Ascending aorta (tissue), 2 donors: ENCODE measurements at regions not wholly inside any gene's neighbourhood (a gene's known extent, or its start where the extent isn't known, plus 50 kb on each side); places are given as distances from the start of the nearest gene placed in this dataset.

Experiments used
- DNase-seq, 2 donors: peaks; one replicate each; pipeline ENCODE4 v3.0.0-alpha.2; 2019; ENCODE audit warnings: low spot score in 2 of 2
- H3K27ac ChIP-seq, 2 donors: fragments of 200-600 bp; sonication (generic); one replicate each; pipeline ENCODE4 v1.5.1; 2016 to 2017; ENCODE audit warnings: mild to moderate bottlenecking in 1 of 2
- H3K27me3 ChIP-seq: fragments of 200-600 bp; sonication (generic); one replicate; pipeline ENCODE4 v1.5.1; 2017
- H3K36me3 ChIP-seq, 2 donors: fragments of 200-600 bp; sonication (generic); one replicate each; pipeline ENCODE4 v1.5.1; 2016
- H3K4me1 ChIP-seq, 2 donors: fragments of 200-600 bp; sonication (generic); one replicate each; pipeline ENCODE4 v1.5.1; 2016 to 2017; ENCODE audit warnings: mild to moderate bottlenecking in 1 of 2
- H3K4me3 ChIP-seq, 2 donors: fragments of 200-600 bp; sonication (generic); one replicate each; pipeline ENCODE4 v1.5.1; 2016 to 2017; ENCODE audit warnings: mild to moderate bottlenecking in 1 of 2
- H3K9me3 ChIP-seq, 2 donors: fragments of 200-600 bp; sonication (generic); one replicate each; pipeline ENCODE4 v1.5.1; 2016
- intact Hi-C: fragments of 100-400 bp; cut with DNase I; formaldehyde crosslinking; loops from one replicate; pipeline ENCODE4 v1.15.1; 2023
- TF ChIP-seq, protein P1 (sequence below), 3 experiments: fragments of 200-600 bp in 2 of 3; fragments of 450-650 bp in 1 of 3; sonication (generic) in 2 of 3; IDR thresholded peaks; one replicate each; pipeline ENCODE4 v1.5.1; 2016 to 2019; ENCODE audit warnings: antibody characterized with exemption in 3 of 3, mild to moderate bottlenecking in 1 of 3, moderate library complexity in 1 of 3

DNA sequence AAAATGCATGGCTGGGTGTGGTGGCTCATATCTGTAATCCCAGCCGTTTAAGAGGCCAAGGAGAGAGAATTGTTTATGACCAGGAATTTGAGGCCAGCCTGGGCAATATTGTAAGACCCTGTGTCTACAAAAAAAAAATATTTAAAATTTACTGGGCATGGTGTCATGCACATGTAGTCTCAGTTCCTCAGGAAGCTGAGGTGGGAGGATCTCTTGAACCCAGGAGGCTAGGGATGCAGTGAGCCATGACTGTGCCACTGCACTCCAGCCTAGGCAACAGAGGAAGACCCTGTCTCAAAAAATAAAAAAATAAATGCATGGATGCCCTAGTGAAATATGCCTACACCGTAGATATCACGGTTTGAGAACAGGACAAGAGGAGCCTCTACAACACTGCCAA is 1331.2 kb upstream of the B3GALT2 start:
- Histone ChIP-seq H3K9me3 (no peaks in the 10 kb centered on the region), H3K4me3 (no peak overlapping the region), H3K4me1 (no peaks in the 10 kb centered on the region), H3K27me3 (no peaks in the 10 kb centered on the region), H3K36me3 (no peaks in the 10 kb centered on the region), H3K27ac (no peak overlapping the region)
- intact Hi-C loops: no loop called here
- TF ChIP-seq, protein P1, sequence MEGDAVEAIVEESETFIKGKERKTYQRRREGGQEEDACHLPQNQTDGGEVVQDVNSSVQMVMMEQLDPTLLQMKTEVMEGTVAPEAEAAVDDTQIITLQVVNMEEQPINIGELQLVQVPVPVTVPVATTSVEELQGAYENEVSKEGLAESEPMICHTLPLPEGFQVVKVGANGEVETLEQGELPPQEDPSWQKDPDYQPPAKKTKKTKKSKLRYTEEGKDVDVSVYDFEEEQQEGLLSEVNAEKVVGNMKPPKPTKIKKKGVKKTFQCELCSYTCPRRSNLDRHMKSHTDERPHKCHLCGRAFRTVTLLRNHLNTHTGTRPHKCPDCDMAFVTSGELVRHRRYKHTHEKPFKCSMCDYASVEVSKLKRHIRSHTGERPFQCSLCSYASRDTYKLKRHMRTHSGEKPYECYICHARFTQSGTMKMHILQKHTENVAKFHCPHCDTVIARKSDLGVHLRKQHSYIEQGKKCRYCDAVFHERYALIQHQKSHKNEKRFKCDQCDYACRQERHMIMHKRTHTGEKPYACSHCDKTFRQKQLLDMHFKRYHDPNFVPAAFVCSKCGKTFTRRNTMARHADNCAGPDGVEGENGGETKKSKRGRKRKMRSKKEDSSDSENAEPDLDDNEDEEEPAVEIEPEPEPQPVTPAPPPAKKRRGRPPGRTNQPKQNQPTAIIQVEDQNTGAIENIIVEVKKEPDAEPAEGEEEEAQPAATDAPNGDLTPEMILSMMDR (IDR thresholded peaks at IDR 0.05): no peak
- no peak for DNase-seq

DNA sequence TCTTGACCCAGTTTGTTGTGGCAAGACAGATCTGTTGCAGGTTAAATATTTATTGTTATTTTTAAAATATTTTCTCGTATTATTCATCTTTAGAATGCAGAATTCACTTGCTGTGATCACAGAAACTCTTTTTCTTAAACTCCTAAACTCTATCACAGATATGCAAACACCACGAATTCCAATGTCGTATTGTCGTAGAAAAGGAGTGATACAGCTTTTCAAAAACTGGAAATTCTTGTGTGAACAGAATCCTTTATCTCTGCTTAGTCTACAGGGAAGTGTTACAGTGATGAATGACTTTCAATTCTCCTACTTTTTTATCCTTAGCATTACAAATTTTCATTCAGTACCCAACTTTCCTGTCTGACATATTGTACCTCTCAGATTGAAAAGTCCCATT is 1329.5 kb upstream of the B3GALT2 start:
- no peaks in the 10 kb centered on the region for H3K4me1 ChIP-seq
- no peaks in the 10 kb centered on the region for H3K36me3 ChIP-seq
- no peak overlapping the region for H3K27ac ChIP-seq
- no peaks in the 10 kb centered on the region for H3K9me3 ChIP-seq
- intact Hi-C loops: no loop called here
- TF ChIP-seq, protein P1 (IDR thresholded peaks at IDR 0.05): no peak
- DNase-seq: no peak
- no peak overlapping the region for H3K4me3 ChIP-seq
- H3K27me3 ChIP-seq: no peaks in the 10 kb centered on the region

DNA sequence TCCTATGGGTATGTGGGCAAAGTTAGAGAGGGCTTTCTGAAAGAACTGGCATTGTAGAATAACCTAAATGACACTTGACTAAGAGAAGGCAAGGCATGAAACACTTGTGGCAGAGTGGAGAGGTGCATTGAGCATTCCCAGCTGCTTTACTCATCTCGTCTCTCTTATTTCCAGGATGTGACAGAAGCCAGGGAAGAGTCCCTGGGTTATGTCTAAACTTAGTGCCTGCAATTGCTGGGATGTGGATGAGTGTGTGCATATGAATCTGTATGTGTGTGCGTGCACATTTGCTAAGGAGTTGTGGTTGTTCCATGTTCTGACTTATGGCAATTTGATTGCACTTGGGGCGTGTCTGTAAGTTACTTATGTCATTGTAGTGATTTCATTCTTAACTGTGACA is 1326.5 kb upstream of the B3GALT2 start:
- Histone ChIP-seq H3K9me3 (no peaks in the 10 kb centered on the region), H3K4me3 (no peak overlapping the region), H3K36me3 (no peaks in the 10 kb centered on the region), H3K27me3 (no peaks in the 10 kb centered on the region), H3K27ac (no peak overlapping the region), H3K4me1 (no peaks in the 10 kb centered on the region)
- TF ChIP-seq, protein P1 (IDR thresholded peaks at IDR 0.05): no peak
- DNase-seq: no peak
- intact Hi-C loops: no loop called here

DNA sequence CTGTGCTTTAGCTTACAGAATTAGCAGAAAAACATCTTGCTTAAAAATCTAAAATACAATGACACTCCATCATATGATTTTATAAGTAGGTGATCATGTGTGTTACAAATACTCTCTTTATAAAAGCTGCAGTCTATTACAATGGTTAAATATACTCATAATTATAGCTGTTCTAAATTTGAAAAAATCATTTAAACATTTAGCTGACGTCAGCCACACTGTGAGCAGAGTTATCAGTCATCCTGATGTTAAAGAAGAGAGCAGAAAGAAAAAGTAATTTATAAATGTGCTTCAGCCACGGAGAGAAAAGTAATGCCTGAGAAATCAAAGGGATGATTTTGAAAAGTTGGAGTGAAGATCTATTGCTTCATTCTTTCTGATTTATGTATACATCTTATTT is 1325.9 kb upstream of the B3GALT2 start:
- Histone ChIP-seq H3K27me3 (no peaks in the 10 kb centered on the region), H3K4me1 (no peaks in the 10 kb centered on the region), H3K27ac (no peak overlapping the region), H3K4me3 (no peak overlapping the region), H3K36me3 (no peaks in the 10 kb centered on the region), H3K9me3 (no peaks in the 10 kb centered on the region)
- TF ChIP-seq, protein P1 (IDR thresholded peaks at IDR 0.05): no peak
- no peak for DNase-seq
- intact Hi-C loops: no loop called here

DNA sequence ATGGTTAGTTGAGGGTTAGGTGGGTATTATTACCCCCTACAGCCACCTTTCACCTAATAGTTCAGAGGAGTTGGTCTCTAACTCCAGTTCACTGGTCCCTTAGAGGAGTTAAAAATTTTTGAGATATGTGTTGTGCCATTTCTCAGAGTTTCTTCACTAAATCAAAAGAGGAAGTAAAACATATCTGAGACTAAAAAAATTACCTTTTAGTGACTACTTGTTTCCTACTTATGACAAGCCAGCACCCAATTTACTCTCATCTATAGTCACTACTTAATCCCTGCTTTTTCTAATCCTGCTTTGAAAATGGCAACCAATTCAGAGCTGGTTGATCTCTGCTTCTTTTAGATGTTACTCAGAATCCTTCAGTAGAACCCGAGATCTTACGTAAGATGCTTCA is 1316.8 kb upstream of the B3GALT2 start:
- intact Hi-C loops: no loop called here

DNA sequence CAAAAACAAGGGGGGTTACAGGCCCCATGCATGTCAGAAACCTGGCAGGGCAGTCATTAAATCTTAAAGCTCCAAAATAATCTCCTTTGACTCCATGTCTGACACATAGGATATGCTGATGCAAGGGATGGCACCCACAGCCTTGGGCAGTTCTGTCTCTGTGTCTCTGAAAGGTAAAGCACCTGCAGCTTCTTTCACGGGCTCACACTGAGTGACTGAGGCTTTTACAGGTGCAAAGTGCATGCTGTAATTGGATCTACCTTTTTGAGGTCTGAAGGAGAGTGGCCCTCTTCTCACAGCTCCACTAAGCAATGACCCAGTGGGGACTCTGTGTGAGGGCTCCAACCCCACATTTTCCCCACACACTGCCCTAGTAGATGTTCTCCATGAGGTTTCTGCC is 1309.0 kb upstream of the B3GALT2 start:
- Histone ChIP-seq H3K27me3 (no peaks in the 10 kb centered on the region), H3K27ac (no peak overlapping the region), H3K9me3 (no peaks in the 10 kb centered on the region), H3K4me1 (no peaks in the 10 kb centered on the region), H3K36me3 (no peaks in the 10 kb centered on the region), H3K4me3 (no peak overlapping the region)
- TF ChIP-seq, protein P1 (IDR thresholded peaks at IDR 0.05): no peak
- no peak for DNase-seq
- intact Hi-C loops: no loop called here

More for the DNA sequence above, 1316.8 kb upstream of the B3GALT2 start:
- H3K27me3 ChIP-seq: no peaks in the 10 kb centered on the region
- no peak overlapping the region for H3K27ac ChIP-seq
- H3K9me3 ChIP-seq: no peaks in the 10 kb centered on the region
- no peaks in the 10 kb centered on the region for H3K36me3 ChIP-seq
- H3K4me1 ChIP-seq: no peaks in the 10 kb centered on the region
- TF ChIP-seq, protein P1 (IDR thresholded peaks at IDR 0.05): no peak
- DNase-seq: no peak
- no peak overlapping the region for H3K4me3 ChIP-seq
